ENCODE measurements at regions not wholly inside any gene's neighbourhood (a gene's known extent, or its start where the extent isn't known, plus 50 kb on each side); places are given as distances from the start of the nearest gene placed in this dataset.

- H3K79me2 ChIP-seq (ENCODE audit: control insufficient read depth, low read length): no peaks in the 10 kb centered on the region
- H3K27ac ChIP-seq (ENCODE audit: low read depth, low read length): no peak overlapping the region
- no peak overlapping the region for H3K4me3 ChIP-seq (ENCODE audit: low read length)
- H3K9me3 ChIP-seq (ENCODE audit: control insufficient read depth, insufficient read depth, low read length): no peaks in the 10 kb centered on the region
- H3K4me1 ChIP-seq (ENCODE audit: control insufficient read depth, low read length): peaks cover 18% of the 10 kb centered on the region
- TF ChIP-seq CTCF (IDR thresholded peaks at IDR 0.05; ENCODE audit: low read depth, low read length, poor library complexity, severe bottlenecking) (no peak), EZH2phosphoT487 (IDR thresholded peaks at IDR 0.05; ENCODE audit: borderline replicate concordance, low read length) (no peak)
- H3K27me3 ChIP-seq (ENCODE audit: control insufficient read depth, low read length): no peaks in the 10 kb centered on the region
- no peak overlapping the region for H3K4me2 ChIP-seq (ENCODE audit: low read length)
- no peaks in the 10 kb centered on the region for H3K36me3 ChIP-seq (ENCODE audit: control insufficient read depth, low read length)
- H3F3A ChIP-seq (ENCODE audit: control insufficient read depth, insufficient read depth): no peaks in the 10 kb centered on the region
- no peaks in the 10 kb centered on the region for H3K9me2 ChIP-seq (replicated peaks; ENCODE audit: control insufficient read depth, low read length)
- no peaks in the 10 kb centered on the region for H4K20me1 ChIP-seq (ENCODE audit: control insufficient read depth, insufficient read depth, low read depth, low read length)
Measured at GRCh38 chr6:144725736-144726522, 440.8 kb downstream of the UTRN start.

- Histone ChIP-seq H3K27ac (ENCODE audit: low read depth, low read length) (no peak overlapping the region), H3K27me3 (ENCODE audit: control insufficient read depth, low read length) (no peaks in the 10 kb centered on the region), H3K36me3 (ENCODE audit: control insufficient read depth, low read length) (no peaks in the 10 kb centered on the region), H3K4me2 (ENCODE audit: low read length) (no peak overlapping the region), H3K4me1 (ENCODE audit: control insufficient read depth, low read length) (peaks cover 15% of the 10 kb centered on the region), H3K9me2 (replicated peaks; ENCODE audit: control insufficient read depth, low read length) (no peaks in the 10 kb centered on the region), H3K79me2 (ENCODE audit: control insufficient read depth, low read length) (no peaks in the 10 kb centered on the region), H3K4me3 (ENCODE audit: low read length) (no peak overlapping the region), H3K9me3 (ENCODE audit: control insufficient read depth, insufficient read depth, low read length) (no peaks in the 10 kb centered on the region), H4K20me1 (ENCODE audit: control insufficient read depth, insufficient read depth, low read depth, low read length) (no peaks in the 10 kb centered on the region), H3F3A (ENCODE audit: control insufficient read depth, insufficient read depth) (no peaks in the 10 kb centered on the region)
- TF ChIP-seq CTCF (IDR thresholded peaks at IDR 0.05; ENCODE audit: low read depth, low read length, poor library complexity, severe bottlenecking) (no peak), EZH2phosphoT487 (IDR thresholded peaks at IDR 0.05; ENCODE audit: borderline replicate concordance, low read length) (no peak)
Measured at GRCh38 chr6:144728804-144729203, 443.7 kb downstream of the UTRN start.

- Histone ChIP-seq H3K79me2 (ENCODE audit: control insufficient read depth, low read length) (no peaks in the 10 kb centered on the region), H3K4me3 (ENCODE audit: low read length) (no peak overlapping the region), H3F3A (ENCODE audit: control insufficient read depth, insufficient read depth) (no peaks in the 10 kb centered on the region), H3K4me2 (ENCODE audit: low read length) (peak overlapping the region; percentile 28), H4K20me1 (ENCODE audit: control insufficient read depth, insufficient read depth, low read depth, low read length) (no peaks in the 10 kb centered on the region), H3K4me1 (ENCODE audit: control insufficient read depth, low read length) (peaks cover 15% of the 10 kb centered on the region), H3K36me3 (ENCODE audit: control insufficient read depth, low read length) (no peaks in the 10 kb centered on the region), H3K27me3 (ENCODE audit: control insufficient read depth, low read length) (no peaks in the 10 kb centered on the region), H3K9me2 (replicated peaks; ENCODE audit: control insufficient read depth, low read length) (no peaks in the 10 kb centered on the region), H3K27ac (ENCODE audit: low read depth, low read length) (no peak overlapping the region), H3K9me3 (ENCODE audit: control insufficient read depth, insufficient read depth, low read length) (no peaks in the 10 kb centered on the region)
- no peak for TF ChIP-seq CTCF (IDR thresholded peaks at IDR 0.05; ENCODE audit: low read depth, low read length, poor library complexity, severe bottlenecking)
Measured at GRCh38 chr6:144729502-144729901, 444.4 kb downstream of the UTRN start.
